UCSD-AML1 (cell line): ENCODE measurements at regions not wholly inside any gene's neighbourhood (a gene's known extent, or its start where the extent isn't known, plus 50 kb on each side); places are given as distances from the start of the nearest gene placed in this dataset.

Experiments
- DNase-seq: peaks from one replicate; lab custom pipeline; 2025; ENCODE audit not compliant: unreplicated experiment; lab: John Stamatoyannopoulos, UW

GRCh38 chr2:15074319-15074718, 441.8 kb downstream of the LRATD1 start:
- no peak for DNase-seq

- DNase-seq, result no peak
Measured at GRCh38 chr2:15074751-15075700, 442.5 kb downstream of the LRATD1 start.

GRCh38 chr2:15076668-15077067, 444.2 kb downstream of the LRATD1 start:
- DNase-seq, result no peak

GRCh38 chr2:15081356-15081755, 448.8 kb downstream of the LRATD1 start:
- DNase-seq, result no peak

- no peak for DNase-seq
Measured at GRCh38 chr2:15082105-15083058, 449.9 kb downstream of the LRATD1 start.

GRCh38 chr2:15084826-15085489, 452.4 kb downstream of the LRATD1 start:
- no peak for DNase-seq

GRCh38 chr2:15092181-15092580, 459.7 kb downstream of the LRATD1 start:
- DNase-seq, result no peak

GRCh38 chr2:15092691-15093090, 460.2 kb downstream of the LRATD1 start:
- no peak for DNase-seq

GRCh38 chr2:15094161-15094560, 461.6 kb downstream of the LRATD1 start:
- no peak for DNase-seq

GRCh38 chr2:15096873-15097272, 464.3 kb downstream of the NBAS start:
- DNase-seq, result no peak

- no peak for DNase-seq
Measured at GRCh38 chr2:15107137-15107536, 454.0 kb downstream of the NBAS start.

GRCh38 chr2:15111718-15112117, 449.4 kb downstream of the NBAS start:
- DNase-seq, result no peak

GRCh38 chr2:15112216-15112615, 448.9 kb downstream of the NBAS start:
- DNase-seq, result no peak

- DNase-seq, result no peak
Measured at GRCh38 chr2:15115776-15116175, 445.4 kb downstream of the NBAS start.

GRCh38 chr2:15116830-15117229, 444.3 kb downstream of the NBAS start:
- no peak for DNase-seq
